ENCODE measurements at regions not wholly inside any gene's neighbourhood (a gene's known extent, or its start where the extent isn't known, plus 50 kb on each side); places are given as distances from the start of the nearest gene placed in this dataset.

DNA sequence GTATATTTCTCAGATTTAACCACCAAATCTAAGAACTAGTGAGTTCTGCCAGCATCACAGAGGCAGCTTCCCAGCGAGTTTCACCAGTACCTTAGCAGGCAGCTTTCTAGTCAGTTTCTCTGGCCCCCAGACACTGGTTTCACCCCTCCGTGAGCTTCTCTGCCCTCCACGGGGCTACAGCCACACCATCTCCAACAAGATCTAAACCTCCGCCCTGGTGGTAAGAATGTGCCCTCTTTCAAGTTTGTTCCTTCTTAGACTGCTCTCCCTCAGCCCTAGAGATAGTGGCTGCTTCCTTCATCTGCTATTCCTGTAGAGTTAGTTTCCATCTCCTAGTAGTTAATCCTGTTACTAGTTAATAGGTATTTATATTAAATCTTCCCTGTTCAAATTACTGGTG, 60.5 kb upstream of the TAB3 start:
- no peak for TF ChIP-seq CTCF (IDR thresholded peaks at IDR 0.05; ENCODE audit: borderline replicate concordance, extremely low read depth, low read length, poor library complexity, severe bottlenecking)
- TF ChIP-seq EZH2 (IDR thresholded peaks at IDR 0.05; ENCODE audit: borderline replicate concordance, low read depth, low read length, severe bottlenecking): no peak

Measured in DND-41 (cell line).